ENCODE measurements at regions not wholly inside any gene's neighbourhood (a gene's known extent, or its start where the extent isn't known, plus 50 kb on each side); places are given as distances from the start of the nearest gene placed in this dataset.
"Not testable (repeated sequence)": the region's sequence is repeated elsewhere in the genome, so short reads cannot be mapped to it uniquely, and the experiment has no call there.

DNA sequence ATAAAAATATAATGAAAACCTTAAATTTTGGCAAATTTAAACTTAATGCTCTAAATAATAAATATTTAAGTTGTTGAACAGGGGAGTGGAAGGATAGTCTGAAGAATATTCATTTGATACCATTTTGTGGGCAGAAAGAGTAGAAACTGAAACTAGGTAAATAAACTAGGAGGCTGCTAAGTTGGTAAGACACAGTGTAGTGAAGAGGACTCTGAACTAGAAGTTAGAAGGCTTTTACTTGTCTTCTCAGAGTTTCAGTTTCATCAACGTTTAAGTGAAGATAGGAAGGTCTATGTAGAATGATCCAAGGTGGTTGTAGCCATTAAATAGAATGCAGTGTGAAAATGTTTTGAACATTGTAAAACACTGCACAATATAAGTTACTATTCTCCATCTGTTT is 516.9 kb downstream of the AMY1C start:
- TF ChIP-seq, protein P1, sequence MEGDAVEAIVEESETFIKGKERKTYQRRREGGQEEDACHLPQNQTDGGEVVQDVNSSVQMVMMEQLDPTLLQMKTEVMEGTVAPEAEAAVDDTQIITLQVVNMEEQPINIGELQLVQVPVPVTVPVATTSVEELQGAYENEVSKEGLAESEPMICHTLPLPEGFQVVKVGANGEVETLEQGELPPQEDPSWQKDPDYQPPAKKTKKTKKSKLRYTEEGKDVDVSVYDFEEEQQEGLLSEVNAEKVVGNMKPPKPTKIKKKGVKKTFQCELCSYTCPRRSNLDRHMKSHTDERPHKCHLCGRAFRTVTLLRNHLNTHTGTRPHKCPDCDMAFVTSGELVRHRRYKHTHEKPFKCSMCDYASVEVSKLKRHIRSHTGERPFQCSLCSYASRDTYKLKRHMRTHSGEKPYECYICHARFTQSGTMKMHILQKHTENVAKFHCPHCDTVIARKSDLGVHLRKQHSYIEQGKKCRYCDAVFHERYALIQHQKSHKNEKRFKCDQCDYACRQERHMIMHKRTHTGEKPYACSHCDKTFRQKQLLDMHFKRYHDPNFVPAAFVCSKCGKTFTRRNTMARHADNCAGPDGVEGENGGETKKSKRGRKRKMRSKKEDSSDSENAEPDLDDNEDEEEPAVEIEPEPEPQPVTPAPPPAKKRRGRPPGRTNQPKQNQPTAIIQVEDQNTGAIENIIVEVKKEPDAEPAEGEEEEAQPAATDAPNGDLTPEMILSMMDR (IDR thresholded peaks at IDR 0.05), result no peak
- no peak for DNase-seq (ENCODE audit: low spot score in 2 of 2)
- intact Hi-C loops (cut with DNase I), result no loop called here

DNA sequence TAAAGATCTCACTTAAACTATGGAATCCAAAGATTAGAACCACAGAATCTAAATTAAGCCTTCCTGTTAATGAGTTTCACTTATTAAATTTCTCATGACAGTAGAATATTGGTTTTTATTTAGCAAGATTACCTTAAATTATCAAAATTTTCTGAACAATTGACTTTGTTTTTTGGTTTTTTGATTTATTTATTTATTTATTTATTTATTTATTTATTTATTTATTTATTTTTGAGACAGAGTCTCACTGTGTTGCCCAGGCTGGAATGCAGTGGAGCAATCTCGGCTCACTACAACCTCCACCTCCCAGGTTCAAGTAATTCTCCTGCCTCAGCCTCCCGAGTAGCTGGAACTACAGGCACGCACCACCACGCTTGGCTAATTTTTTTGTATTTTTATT is 538.6 kb downstream of the AMY1C start:
- H3K27me3 ChIP-seq; H3K36me3 ChIP-seq; DNase-seq (ENCODE audit: low spot score in 2 of 2); H3K27ac ChIP-seq; intact Hi-C loops (cut with DNase I); H3K4me1 ChIP-seq; H3K9me3 ChIP-seq; H3K4me3 ChIP-seq: not testable (repeated sequence)

More for the DNA sequence above, 516.9 kb downstream of the AMY1C start:
- Histone ChIP-seq H3K27me3 (no peaks in the 10 kb centered on the region), H3K27ac (no peak overlapping the region), H3K9me3 (no peaks in the 10 kb centered on the region), H3K4me1 (no peaks in the 10 kb centered on the region), H3K36me3 (no peaks in the 10 kb centered on the region), H3K4me3 (no peak overlapping the region)

DNA sequence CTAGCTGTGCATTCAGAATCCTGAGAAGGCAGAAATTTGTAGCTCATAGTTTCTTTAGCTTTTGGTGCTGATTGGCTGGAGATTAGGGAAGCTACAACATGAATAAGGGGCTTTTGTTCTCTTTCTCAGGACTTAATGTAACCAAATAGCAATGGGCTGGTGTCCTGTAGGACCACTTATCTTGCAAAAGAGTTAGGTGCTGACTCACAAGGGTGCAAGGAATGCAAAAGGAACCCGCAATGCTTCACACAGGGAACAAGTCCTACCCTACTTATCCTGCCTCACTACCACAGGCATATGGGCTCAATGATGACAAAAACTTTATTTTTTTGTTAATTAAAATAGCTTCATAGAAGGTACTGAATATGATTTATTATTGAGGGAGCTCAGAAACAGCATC is 541.5 kb downstream of the AMY1C start:
- H3K27ac ChIP-seq, result no peak overlapping the region

DNA sequence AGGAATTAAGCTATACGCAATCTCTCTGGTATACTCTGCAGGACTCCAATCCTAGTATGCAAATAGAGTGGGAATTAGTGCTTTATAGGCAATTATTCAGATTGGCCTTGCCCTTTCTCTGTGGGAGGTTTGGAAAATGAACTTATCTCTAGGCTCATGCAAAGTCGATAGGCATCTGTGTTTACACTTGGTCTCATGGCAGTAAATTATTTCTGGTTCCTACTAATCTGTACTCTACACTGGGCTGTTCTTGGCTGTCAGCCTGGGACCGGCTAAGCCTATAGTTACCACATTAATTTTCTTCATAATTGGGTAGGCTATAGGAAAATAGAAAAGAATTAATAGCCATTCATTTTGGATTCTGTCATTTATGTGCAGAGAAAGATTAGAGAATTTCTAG is 544.6 kb downstream of the AMY1C start:
- H3K9me3 ChIP-seq, result no peaks in the 10 kb centered on the region
- no peaks in the 10 kb centered on the region for H3K4me1 ChIP-seq
- TF ChIP-seq, protein P1 (IDR thresholded peaks at IDR 0.05), result no peak
- no peak for DNase-seq (ENCODE audit: low spot score in 2 of 2)
- H3K4me3 ChIP-seq, result no peak overlapping the region
- no peaks in the 10 kb centered on the region for H3K27me3 ChIP-seq
- no peak overlapping the region for H3K27ac ChIP-seq
- no peaks in the 10 kb centered on the region for H3K36me3 ChIP-seq
- intact Hi-C loops (cut with DNase I), result no loop called here

More for the DNA sequence above, 541.5 kb downstream of the AMY1C start:
- no peaks in the 10 kb centered on the region for H3K27me3 ChIP-seq
- DNase-seq (ENCODE audit: low spot score in 2 of 2), result no peak
- H3K9me3 ChIP-seq, result no peaks in the 10 kb centered on the region
- no peak overlapping the region for H3K4me3 ChIP-seq
- no peaks in the 10 kb centered on the region for H3K36me3 ChIP-seq
- no peaks in the 10 kb centered on the region for H3K4me1 ChIP-seq
- intact Hi-C loops (cut with DNase I), result no loop called here
- TF ChIP-seq, protein P1 (IDR thresholded peaks at IDR 0.05), result no peak

DNA sequence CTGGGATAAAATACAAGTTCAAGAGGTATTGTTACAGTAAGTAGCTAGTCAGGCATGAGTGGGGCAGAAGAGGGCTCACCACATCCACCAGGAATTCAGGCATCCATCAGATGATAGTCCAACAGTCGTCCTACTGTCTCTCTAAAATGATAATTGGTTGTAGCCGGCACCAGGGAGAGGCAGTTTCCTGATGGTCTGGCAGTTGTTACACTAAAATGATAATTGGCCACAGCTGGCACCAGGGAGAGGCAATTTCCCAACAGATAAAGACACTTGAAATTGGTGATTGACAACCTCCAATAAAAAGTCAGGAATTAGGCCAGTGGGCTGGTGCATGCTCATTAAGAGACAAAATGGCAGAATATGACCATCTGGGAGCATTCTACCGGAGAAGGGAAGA is 545.8 kb downstream of the AMY1C start:
- Histone ChIP-seq H3K36me3 (no peaks in the 10 kb centered on the region), H3K4me3 (no peak overlapping the region), H3K27ac (no peak overlapping the region), H3K27me3 (no peaks in the 10 kb centered on the region), H3K9me3 (no peaks in the 10 kb centered on the region), H3K4me1 (no peaks in the 10 kb centered on the region)
- intact Hi-C loops (cut with DNase I), result no loop called here
- TF ChIP-seq, protein P1 (IDR thresholded peaks at IDR 0.05), result no peak
- no peak for DNase-seq (ENCODE audit: low spot score in 2 of 2)

DNA sequence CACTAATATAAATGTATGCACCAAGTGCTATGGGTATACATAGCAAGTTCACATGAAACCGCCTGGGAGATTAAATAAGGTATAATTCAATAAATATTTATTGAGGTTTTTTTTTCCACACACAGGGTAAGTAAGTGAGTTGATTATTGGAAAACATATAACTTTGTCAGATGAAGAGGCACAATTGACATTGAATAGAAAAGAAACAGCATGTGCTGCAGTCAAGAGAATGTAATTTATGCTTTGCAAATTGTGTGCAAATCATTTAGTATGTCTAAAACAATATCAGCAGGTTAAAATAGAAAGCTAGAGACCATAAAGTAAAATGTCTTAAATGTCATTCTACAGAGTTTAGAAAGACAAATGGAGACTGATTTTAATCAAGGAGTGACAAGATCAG is 560.0 kb downstream of the AMY1C start:
- no peaks in the 10 kb centered on the region for H3K9me3 ChIP-seq
- no peaks in the 10 kb centered on the region for H3K27me3 ChIP-seq
- no peak overlapping the region for H3K27ac ChIP-seq
- no peaks in the 10 kb centered on the region for H3K36me3 ChIP-seq
- intact Hi-C loops (cut with DNase I), result no loop called here
- H3K4me1 ChIP-seq, result no peaks in the 10 kb centered on the region
- DNase-seq (ENCODE audit: low spot score in 2 of 2), result no peak
- TF ChIP-seq, protein P1 (IDR thresholded peaks at IDR 0.05), result no peak
- H3K4me3 ChIP-seq, result no peak overlapping the region
